ENCODE measurements at regions not wholly inside any gene's neighbourhood (a gene's known extent, or its start where the extent isn't known, plus 50 kb on each side); places are given as distances from the start of the nearest gene placed in this dataset.
"Not testable (repeated sequence)": the region's sequence is repeated elsewhere in the genome, so short reads cannot be mapped to it uniquely, and the experiment has no call there.

GRCh38 chr6:150490586-150490985 lies 109.1 kb upstream of the PLEKHG1 start:
- peak; percentile 15 for DNase-seq (ENCODE audit: low read depth)
- TF ChIP-seq CTCF (IDR thresholded peaks at IDR 0.05; ENCODE audit: insufficient read depth, low read depth, low read length, missing control alignments), result no peak
- H3K4me3 ChIP-seq (ENCODE audit: low read length), result no peak overlapping the region

- H3K4me3 ChIP-seq (ENCODE audit: low read length), result no peak overlapping the region
- TF ChIP-seq CTCF (IDR thresholded peaks at IDR 0.05; ENCODE audit: insufficient read depth, low read depth, low read length, missing control alignments), result no peak
- DNase-seq (ENCODE audit: low read depth), result peak; percentile 83
Measured at GRCh38 chr6:150491131-150491810, 108.4 kb upstream of the PLEKHG1 start.

- no peak overlapping the region for H3K4me3 ChIP-seq (ENCODE audit: low read length)
- TF ChIP-seq CTCF (IDR thresholded peaks at IDR 0.05; ENCODE audit: insufficient read depth, low read depth, low read length, missing control alignments), result no peak
- DNase-seq (ENCODE audit: low read depth), result no peak
Measured at GRCh38 chr6:150491811-150492172, 107.9 kb upstream of the PLEKHG1 start.

GRCh38 chr6:150492507-150492906 lies 107.2 kb upstream of the PLEKHG1 start:
- no peak overlapping the region for H3K4me3 ChIP-seq (ENCODE audit: low read length)
- no peak for TF ChIP-seq CTCF (IDR thresholded peaks at IDR 0.05; ENCODE audit: insufficient read depth, low read depth, low read length, missing control alignments)
- peak; percentile 66 for DNase-seq (ENCODE audit: low read depth)

- no peak overlapping the region for H3K4me3 ChIP-seq (ENCODE audit: low read length)
- peak; percentile 91 for DNase-seq (ENCODE audit: low read depth)
- no peak for TF ChIP-seq CTCF (IDR thresholded peaks at IDR 0.05; ENCODE audit: insufficient read depth, low read depth, low read length, missing control alignments)
Measured at GRCh38 chr6:150492941-150493340, 106.7 kb upstream of the PLEKHG1 start.

- not testable (repeated sequence) for DNase-seq (ENCODE audit: low read depth); H3K4me3 ChIP-seq (ENCODE audit: low read length)
Measured at GRCh38 chr6:150493552-150493951, 106.1 kb upstream of the PLEKHG1 start.

- no peak for TF ChIP-seq CTCF (IDR thresholded peaks at IDR 0.05; ENCODE audit: insufficient read depth, low read depth, low read length, missing control alignments)
- DNase-seq (ENCODE audit: low read depth), result no peak
Measured at GRCh38 chr6:150494241-150494640, 105.4 kb upstream of the PLEKHG1 start.

More at GRCh38 chr6:150494241-150494640, 105.4 kb upstream of the PLEKHG1 start:
- H3K4me3 ChIP-seq (ENCODE audit: low read length), result no peak overlapping the region
